ENCODE measurements at regions not wholly inside any gene's neighbourhood (a gene's known extent, or its start where the extent isn't known, plus 50 kb on each side); places are given as distances from the start of the nearest gene placed in this dataset.

DNA sequence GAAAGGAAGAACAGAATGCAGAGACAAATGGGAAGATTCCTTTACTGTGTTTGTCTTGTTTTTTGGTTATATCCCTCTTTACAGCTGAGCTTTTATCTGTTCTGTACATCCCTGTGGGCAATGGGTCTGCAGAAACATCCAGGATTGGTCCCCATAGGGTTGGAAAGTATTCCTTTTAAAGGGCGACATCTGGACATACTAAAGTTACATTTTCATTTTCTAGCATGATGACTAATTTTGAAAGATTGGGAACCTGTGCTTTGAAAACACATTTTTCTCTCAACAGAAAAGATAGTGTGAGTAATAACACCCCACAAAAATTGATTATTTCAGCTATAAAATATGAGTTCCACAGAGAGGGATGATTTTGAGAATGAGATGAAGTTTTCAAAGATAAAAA is 435.8 kb downstream of the GPAM start:
- Histone ChIP-seq H2AFZ (ENCODE audit: low read length) (no peak overlapping the region), H3K9me3 (ENCODE audit: insufficient read depth, low read depth, low read length) (no peaks in the 10 kb centered on the region), H3K79me2 (ENCODE audit: insufficient read depth, low read length) (no peaks in the 10 kb centered on the region), H3K9me2 (replicated peaks; ENCODE audit: low read depth, low read length) (no peaks in the 10 kb centered on the region), H3F3A (ENCODE audit: low read depth) (no peaks in the 10 kb centered on the region), H3K36me3 (ENCODE audit: insufficient read depth, low read length) (no peaks in the 10 kb centered on the region), H3K9ac (ENCODE audit: low read depth, low read length, poor library complexity, severe bottlenecking) (no peak overlapping the region), H3K4me3 (ENCODE audit: low read length, poor library complexity, severe bottlenecking) (no peak overlapping the region), H3K4me2 (ENCODE audit: low read depth, low read length, poor library complexity, severe bottlenecking) (no peak overlapping the region), H3K27me3 (ENCODE audit: insufficient read depth, low read length, poor library complexity, severe bottlenecking) (no peaks in the 10 kb centered on the region), H4K20me1 (ENCODE audit: insufficient read depth, low read length, poor library complexity, severe bottlenecking) (no peaks in the 10 kb centered on the region), H3K4me1 (ENCODE audit: insufficient read depth, low read length, poor library complexity, severe bottlenecking) (no peaks in the 10 kb centered on the region)
- TF ChIP-seq, protein P1, sequence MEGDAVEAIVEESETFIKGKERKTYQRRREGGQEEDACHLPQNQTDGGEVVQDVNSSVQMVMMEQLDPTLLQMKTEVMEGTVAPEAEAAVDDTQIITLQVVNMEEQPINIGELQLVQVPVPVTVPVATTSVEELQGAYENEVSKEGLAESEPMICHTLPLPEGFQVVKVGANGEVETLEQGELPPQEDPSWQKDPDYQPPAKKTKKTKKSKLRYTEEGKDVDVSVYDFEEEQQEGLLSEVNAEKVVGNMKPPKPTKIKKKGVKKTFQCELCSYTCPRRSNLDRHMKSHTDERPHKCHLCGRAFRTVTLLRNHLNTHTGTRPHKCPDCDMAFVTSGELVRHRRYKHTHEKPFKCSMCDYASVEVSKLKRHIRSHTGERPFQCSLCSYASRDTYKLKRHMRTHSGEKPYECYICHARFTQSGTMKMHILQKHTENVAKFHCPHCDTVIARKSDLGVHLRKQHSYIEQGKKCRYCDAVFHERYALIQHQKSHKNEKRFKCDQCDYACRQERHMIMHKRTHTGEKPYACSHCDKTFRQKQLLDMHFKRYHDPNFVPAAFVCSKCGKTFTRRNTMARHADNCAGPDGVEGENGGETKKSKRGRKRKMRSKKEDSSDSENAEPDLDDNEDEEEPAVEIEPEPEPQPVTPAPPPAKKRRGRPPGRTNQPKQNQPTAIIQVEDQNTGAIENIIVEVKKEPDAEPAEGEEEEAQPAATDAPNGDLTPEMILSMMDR (conservative IDR thresholded peaks at IDR 0.05; ENCODE audit: low read length) = no peak
- no peak for TF ChIP-seq EZH2phosphoT487 (IDR thresholded peaks at IDR 0.05; ENCODE audit: borderline replicate concordance)

DNA sequence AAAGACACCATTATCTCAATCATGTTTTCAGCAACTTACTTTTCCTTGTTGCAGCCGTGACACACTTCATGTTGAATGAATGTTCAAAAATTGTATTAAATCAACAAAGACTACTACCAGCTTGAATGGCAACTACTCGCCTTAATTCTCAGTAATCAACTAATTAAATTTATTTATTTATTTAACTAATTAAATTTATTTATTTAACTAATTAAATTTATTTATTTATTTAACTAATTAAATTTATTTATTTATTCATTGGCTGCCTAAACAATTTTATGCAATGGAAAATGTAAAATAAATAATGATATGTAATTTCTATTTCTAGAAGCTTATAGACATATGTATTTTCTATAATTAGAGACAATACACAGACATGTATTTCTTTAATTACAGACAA is 435.4 kb downstream of the GPAM start:
- H3K9me2 ChIP-seq (replicated peaks; ENCODE audit: low read depth, low read length) = no peaks in the 10 kb centered on the region
- H3F3A ChIP-seq (ENCODE audit: low read depth) = no peaks in the 10 kb centered on the region
- no peaks in the 10 kb centered on the region for H3K79me2 ChIP-seq (ENCODE audit: insufficient read depth, low read length)
- H3K9me3 ChIP-seq (ENCODE audit: insufficient read depth, low read depth, low read length) = no peaks in the 10 kb centered on the region
- TF ChIP-seq EZH2phosphoT487 (IDR thresholded peaks at IDR 0.05; ENCODE audit: borderline replicate concordance) = no peak
- TF ChIP-seq, protein P1 (conservative IDR thresholded peaks at IDR 0.05; ENCODE audit: low read length) = no peak
- no peaks in the 10 kb centered on the region for H3K36me3 ChIP-seq (ENCODE audit: insufficient read depth, low read length)
- H3K27me3 ChIP-seq (ENCODE audit: insufficient read depth, low read length, poor library complexity, severe bottlenecking) = no peaks in the 10 kb centered on the region
- H2AFZ ChIP-seq (ENCODE audit: low read length) = no peak overlapping the region
- no peak overlapping the region for H3K9ac ChIP-seq (ENCODE audit: low read depth, low read length, poor library complexity, severe bottlenecking)
- no peaks in the 10 kb centered on the region for H3K4me1 ChIP-seq (ENCODE audit: insufficient read depth, low read length, poor library complexity, severe bottlenecking)
- H3K4me3 ChIP-seq (ENCODE audit: low read length, poor library complexity, severe bottlenecking) = no peak overlapping the region
- no peak overlapping the region for H3K4me2 ChIP-seq (ENCODE audit: low read depth, low read length, poor library complexity, severe bottlenecking)
- no peaks in the 10 kb centered on the region for H4K20me1 ChIP-seq (ENCODE audit: insufficient read depth, low read length, poor library complexity, severe bottlenecking)

DNA sequence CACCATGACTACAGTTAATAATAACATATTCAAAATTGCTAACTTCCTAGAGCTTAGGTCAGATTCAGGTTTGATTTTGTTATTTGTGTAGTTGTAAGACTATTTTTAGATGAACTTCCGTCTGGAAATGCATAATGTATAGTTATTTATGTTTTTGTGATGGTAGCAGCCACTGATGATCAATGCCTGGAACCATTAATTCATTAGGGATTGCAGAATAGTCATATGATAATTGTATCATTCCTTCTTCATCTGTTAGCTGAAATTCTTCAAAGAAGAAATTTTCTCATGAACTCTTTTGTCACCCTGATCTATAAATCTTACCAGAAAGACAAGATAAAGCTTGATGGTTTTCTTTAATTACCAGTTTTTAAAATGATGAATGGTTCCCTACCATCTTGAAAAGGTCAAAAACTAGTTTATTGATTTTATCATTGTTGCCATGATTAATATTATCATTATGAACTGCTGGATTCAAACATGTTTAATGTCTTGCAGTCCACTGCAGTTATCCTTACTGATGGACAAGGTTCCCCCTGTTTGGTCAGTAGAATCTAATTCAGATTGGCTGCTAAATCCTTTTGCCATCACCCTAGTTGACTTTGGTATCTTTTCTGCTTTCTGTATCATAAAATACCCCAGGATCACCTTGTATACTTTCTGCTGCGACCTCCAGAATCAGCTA is 433.3 kb downstream of the GPAM start:
- no peak overlapping the region for H2AFZ ChIP-seq (ENCODE audit: low read length)

More for the DNA sequence above, 433.3 kb downstream of the GPAM start:
- H3K9ac ChIP-seq (ENCODE audit: low read depth, low read length, poor library complexity, severe bottlenecking) = no peak overlapping the region
- no peaks in the 10 kb centered on the region for H3K36me3 ChIP-seq (ENCODE audit: insufficient read depth, low read length)
- H3K79me2 ChIP-seq (ENCODE audit: insufficient read depth, low read length) = no peaks in the 10 kb centered on the region
- no peak overlapping the region for H3K4me2 ChIP-seq (ENCODE audit: low read depth, low read length, poor library complexity, severe bottlenecking)
- no peaks in the 10 kb centered on the region for H3K9me2 ChIP-seq (replicated peaks; ENCODE audit: low read depth, low read length)
- H3K9me3 ChIP-seq (ENCODE audit: insufficient read depth, low read depth, low read length) = no peaks in the 10 kb centered on the region
- H3K4me3 ChIP-seq (ENCODE audit: low read length, poor library complexity, severe bottlenecking) = no peak overlapping the region
- no peaks in the 10 kb centered on the region for H4K20me1 ChIP-seq (ENCODE audit: insufficient read depth, low read length, poor library complexity, severe bottlenecking)
- H3K4me1 ChIP-seq (ENCODE audit: insufficient read depth, low read length, poor library complexity, severe bottlenecking) = no peaks in the 10 kb centered on the region
- no peaks in the 10 kb centered on the region for H3K27me3 ChIP-seq (ENCODE audit: insufficient read depth, low read length, poor library complexity, severe bottlenecking)
- TF ChIP-seq, protein P1 (conservative IDR thresholded peaks at IDR 0.05; ENCODE audit: low read length) = no peak
- H3F3A ChIP-seq (ENCODE audit: low read depth) = no peaks in the 10 kb centered on the region

All from Loucy (cell line).